Right lobe of liver (tissue), 4 donors: ENCODE measurements at regions not wholly inside any gene's neighbourhood (a gene's known extent, or its start where the extent isn't known, plus 50 kb on each side); places are given as distances from the start of the nearest gene placed in this dataset.
"Not testable (repeated sequence)": the region's sequence is repeated elsewhere in the genome, so short reads cannot be mapped to it uniquely, and the experiment has no call there.

Experiments used
- CTCF ChIP-seq, 4 donors: fragments of 200-600 bp in 3 of 4; fragments of 450-650 bp in 1 of 4; IDR thresholded peaks; one replicate each; pipeline versions ENCODE4 v1.5.1 to v1.8.0; 2016 to 2022; ENCODE audit warnings: antibody characterized with exemption in 4 of 4, mild to moderate bottlenecking in 2 of 4
- POLR2A ChIP-seq: fragments of 450-650 bp; IDR thresholded peaks from one replicate; pipeline ENCODE4 v1.6.1; 2017; ENCODE audit warnings: antibody characterized with exemption, mild to moderate bottlenecking
- donor health status: DM: no; HTN: no; CAD: no.
- donor health status: DM: no; HTN: no; CAD: no.
- donor health status: DM: no; HTN: yes; CAD: no.

GRCh38 chr20:41685145-41685544, 67.0 kb upstream of the CHD6 start:
- TF ChIP-seq CTCF (IDR thresholded peaks at IDR 0.05); POLR2A: not testable (repeated sequence)
